ENCODE measurements at regions not wholly inside any gene's neighbourhood (a gene's known extent, or its start where the extent isn't known, plus 50 kb on each side); places are given as distances from the start of the nearest gene placed in this dataset.

- TF ChIP-seq, protein P1, sequence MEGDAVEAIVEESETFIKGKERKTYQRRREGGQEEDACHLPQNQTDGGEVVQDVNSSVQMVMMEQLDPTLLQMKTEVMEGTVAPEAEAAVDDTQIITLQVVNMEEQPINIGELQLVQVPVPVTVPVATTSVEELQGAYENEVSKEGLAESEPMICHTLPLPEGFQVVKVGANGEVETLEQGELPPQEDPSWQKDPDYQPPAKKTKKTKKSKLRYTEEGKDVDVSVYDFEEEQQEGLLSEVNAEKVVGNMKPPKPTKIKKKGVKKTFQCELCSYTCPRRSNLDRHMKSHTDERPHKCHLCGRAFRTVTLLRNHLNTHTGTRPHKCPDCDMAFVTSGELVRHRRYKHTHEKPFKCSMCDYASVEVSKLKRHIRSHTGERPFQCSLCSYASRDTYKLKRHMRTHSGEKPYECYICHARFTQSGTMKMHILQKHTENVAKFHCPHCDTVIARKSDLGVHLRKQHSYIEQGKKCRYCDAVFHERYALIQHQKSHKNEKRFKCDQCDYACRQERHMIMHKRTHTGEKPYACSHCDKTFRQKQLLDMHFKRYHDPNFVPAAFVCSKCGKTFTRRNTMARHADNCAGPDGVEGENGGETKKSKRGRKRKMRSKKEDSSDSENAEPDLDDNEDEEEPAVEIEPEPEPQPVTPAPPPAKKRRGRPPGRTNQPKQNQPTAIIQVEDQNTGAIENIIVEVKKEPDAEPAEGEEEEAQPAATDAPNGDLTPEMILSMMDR (IDR thresholded peaks at IDR 0.05; ENCODE audit: low read depth, low read length) = no peak
- TF ChIP-seq POLR2A (IDR thresholded peaks at IDR 0.05; ENCODE audit: extremely low read depth, insufficient read length) (no peak), MYC (IDR thresholded peaks at IDR 0.05; ENCODE audit: low read depth, low read length) (no peak), MAX (IDR thresholded peaks at IDR 0.05; ENCODE audit: low read depth, low read length) (no peak)
Measured at GRCh38 chr13:81104035-81104715, 763.2 kb upstream of the SPRY2 start.
